ENCODE measurements at regions not wholly inside any gene's neighbourhood (a gene's known extent, or its start where the extent isn't known, plus 50 kb on each side); places are given as distances from the start of the nearest gene placed in this dataset.

- DNase-seq (ENCODE audit: low spot score), result no peak
- TF ChIP-seq, protein P1, sequence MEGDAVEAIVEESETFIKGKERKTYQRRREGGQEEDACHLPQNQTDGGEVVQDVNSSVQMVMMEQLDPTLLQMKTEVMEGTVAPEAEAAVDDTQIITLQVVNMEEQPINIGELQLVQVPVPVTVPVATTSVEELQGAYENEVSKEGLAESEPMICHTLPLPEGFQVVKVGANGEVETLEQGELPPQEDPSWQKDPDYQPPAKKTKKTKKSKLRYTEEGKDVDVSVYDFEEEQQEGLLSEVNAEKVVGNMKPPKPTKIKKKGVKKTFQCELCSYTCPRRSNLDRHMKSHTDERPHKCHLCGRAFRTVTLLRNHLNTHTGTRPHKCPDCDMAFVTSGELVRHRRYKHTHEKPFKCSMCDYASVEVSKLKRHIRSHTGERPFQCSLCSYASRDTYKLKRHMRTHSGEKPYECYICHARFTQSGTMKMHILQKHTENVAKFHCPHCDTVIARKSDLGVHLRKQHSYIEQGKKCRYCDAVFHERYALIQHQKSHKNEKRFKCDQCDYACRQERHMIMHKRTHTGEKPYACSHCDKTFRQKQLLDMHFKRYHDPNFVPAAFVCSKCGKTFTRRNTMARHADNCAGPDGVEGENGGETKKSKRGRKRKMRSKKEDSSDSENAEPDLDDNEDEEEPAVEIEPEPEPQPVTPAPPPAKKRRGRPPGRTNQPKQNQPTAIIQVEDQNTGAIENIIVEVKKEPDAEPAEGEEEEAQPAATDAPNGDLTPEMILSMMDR (IDR thresholded peaks at IDR 0.05), result no peak
- no peak for ATAC-seq (ENCODE audit: low FRiP score)
Observed at GRCh38 chr18:10386956-10387355, 67.5 kb upstream of the APCDD1 start.

- DNase-seq (ENCODE audit: low spot score) (no peak), ATAC-seq (ENCODE audit: low FRiP score) (no peak)
- TF ChIP-seq, protein P1 (IDR thresholded peaks at IDR 0.05), result no peak
Observed at GRCh38 chr18:10387399-10387798, 67.0 kb upstream of the APCDD1 start.

DNA sequence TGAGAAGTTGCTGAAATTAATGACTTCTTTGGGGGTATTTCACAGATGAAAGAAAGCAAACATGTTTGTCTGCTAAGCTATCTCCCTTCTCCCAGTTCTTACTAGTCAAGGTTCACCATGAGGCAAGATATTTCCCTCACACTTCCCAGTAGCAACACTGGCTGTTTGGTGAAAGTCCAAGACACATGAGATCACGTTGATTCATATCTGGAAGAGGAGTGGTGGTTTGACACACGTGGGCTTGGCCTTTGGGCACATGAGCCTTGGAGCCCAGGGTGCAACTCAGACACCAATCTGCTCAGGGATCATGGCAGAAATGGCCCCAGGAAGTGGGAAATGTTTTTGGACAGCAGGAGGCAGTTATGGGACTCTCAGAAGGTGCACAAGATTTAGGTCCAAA, 66.1 kb upstream of the APCDD1 start:
- no peak for ATAC-seq (ENCODE audit: low FRiP score)

GRCh38 chr18:10391506-10391905, 62.9 kb upstream of the APCDD1 start:
- TF ChIP-seq, protein P1 (IDR thresholded peaks at IDR 0.05), result no peak
- ATAC-seq (ENCODE audit: low FRiP score) (no peak), DNase-seq (ENCODE audit: low spot score) (no peak)

More for the DNA sequence above, 66.1 kb upstream of the APCDD1 start:
- TF ChIP-seq, protein P1 (IDR thresholded peaks at IDR 0.05), result no peak
- no peak for DNase-seq (ENCODE audit: low spot score)

- ATAC-seq (ENCODE audit: low FRiP score) (no peak), DNase-seq (ENCODE audit: low spot score) (no peak)
- TF ChIP-seq, protein P1 (IDR thresholded peaks at IDR 0.05), result no peak
Observed at GRCh38 chr18:10397004-10397403, 57.4 kb upstream of the APCDD1 start.

DNA sequence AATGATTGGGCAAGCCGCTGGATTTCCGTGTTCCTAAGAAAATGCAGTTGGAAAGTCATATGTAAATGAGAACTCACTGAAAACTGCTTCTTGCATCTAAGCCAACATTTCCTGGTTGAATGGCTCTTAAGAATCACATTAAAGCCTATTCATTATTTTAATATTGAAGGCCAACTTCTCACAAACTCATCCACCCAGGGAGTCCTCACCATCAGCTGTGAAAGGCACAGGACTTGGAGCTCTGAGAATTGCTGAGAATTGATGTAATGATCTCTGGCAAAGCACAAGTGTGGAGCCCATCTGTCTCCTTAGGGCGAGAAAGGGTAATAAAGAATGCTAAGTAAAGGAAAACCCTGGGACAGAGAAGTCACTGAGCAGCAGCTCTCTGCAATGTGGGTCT, 55.9 kb upstream of the APCDD1 start:
- TF ChIP-seq, protein P1 (IDR thresholded peaks at IDR 0.05), result no peak
- DNase-seq (ENCODE audit: low spot score) (no peak), ATAC-seq (ENCODE audit: low FRiP score) (no peak)

DNA sequence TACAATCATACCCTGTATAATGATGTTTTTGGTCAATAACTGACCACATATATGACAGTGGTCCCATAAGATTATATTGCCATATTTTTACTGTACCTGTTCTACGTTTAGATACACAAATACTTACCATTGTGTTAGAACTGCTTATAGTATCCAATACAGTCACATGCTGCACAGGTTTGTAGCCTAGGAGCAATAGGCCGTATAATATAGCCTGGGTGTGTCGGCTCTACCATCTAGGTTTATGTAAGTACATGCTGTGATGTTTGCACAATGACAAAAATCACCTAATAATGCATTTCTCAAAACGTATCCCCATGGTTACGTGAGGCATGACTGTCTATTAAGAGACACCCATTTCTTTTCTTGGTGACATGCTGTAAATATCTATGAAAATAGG, 55.0 kb upstream of the APCDD1 start:
- TF ChIP-seq, protein P1 (IDR thresholded peaks at IDR 0.05), result no peak
- no peak for DNase-seq (ENCODE audit: low spot score)
- ATAC-seq (ENCODE audit: low FRiP score), result no peak
